ENCODE measurements at regions not wholly inside any gene's neighbourhood (a gene's known extent, or its start where the extent isn't known, plus 50 kb on each side); places are given as distances from the start of the nearest gene placed in this dataset.

GRCh38 chr19:31963746-31964145 is 381.7 kb upstream of the ZNF507 start:
- Histone ChIP-seq H3K27ac (no peak overlapping the region), H3K36me3 (no peaks in the 10 kb centered on the region), H3K4me3 (no peak overlapping the region), H3K27me3 (ENCODE audit: low read depth) (no peaks in the 10 kb centered on the region), H3K9me3 (no peaks in the 10 kb centered on the region), H3K4me1 (peaks cover 34% of the 10 kb centered on the region)
- no peak for ATAC-seq
- no peak for TF ChIP-seq CTCF (IDR thresholded peaks at IDR 0.05)
- DNase-seq, result no peak
- intact Hi-C loops (cut with DNase I), result no loop called here

- no peak for TF ChIP-seq CTCF (IDR thresholded peaks at IDR 0.05)
- Histone ChIP-seq H3K36me3 (no peaks in the 10 kb centered on the region), H3K4me1 (peaks cover 11% of the 10 kb centered on the region), H3K9me3 (no peaks in the 10 kb centered on the region), H3K27me3 (ENCODE audit: low read depth) (no peaks in the 10 kb centered on the region), H3K27ac (no peak overlapping the region), H3K4me3 (no peak overlapping the region)
- intact Hi-C loops (cut with DNase I), result no loop called here
- ATAC-seq (no peak), DNase-seq (no peak)
These were observed 376.4 kb upstream of the ZNF507 start for GRCh38 chr19:31969016-31969415.

GRCh38 chr19:31970027-31970461 is 375.4 kb upstream of the ZNF507 start:
- no peak for TF ChIP-seq CTCF (IDR thresholded peaks at IDR 0.05)
- no peak overlapping the region for H3K4me3 ChIP-seq
- no peaks in the 10 kb centered on the region for H3K36me3 ChIP-seq
- intact Hi-C loops (cut with DNase I), result no loop called here
- peaks cover 11% of the 10 kb centered on the region for H3K4me1 ChIP-seq
- DNase-seq, result no peak
- H3K27ac ChIP-seq, result no peak overlapping the region
- no peaks in the 10 kb centered on the region for H3K9me3 ChIP-seq
- no peaks in the 10 kb centered on the region for H3K27me3 ChIP-seq (ENCODE audit: low read depth)
- ATAC-seq, result no peak

- H3K27me3 ChIP-seq (ENCODE audit: low read depth), result no peaks in the 10 kb centered on the region
- H3K4me3 ChIP-seq, result no peak overlapping the region
- no peak for ATAC-seq
- no peak for TF ChIP-seq CTCF (IDR thresholded peaks at IDR 0.05)
- intact Hi-C loops (cut with DNase I), result no loop called here
- DNase-seq, result no peak
- H3K4me1 ChIP-seq, result no peaks in the 10 kb centered on the region
- no peaks in the 10 kb centered on the region for H3K9me3 ChIP-seq
- H3K27ac ChIP-seq, result no peak overlapping the region
- H3K36me3 ChIP-seq, result no peaks in the 10 kb centered on the region
These were observed 371.1 kb upstream of the ZNF507 start for GRCh38 chr19:31974290-31974689.

- no peak for ATAC-seq
- Histone ChIP-seq H3K4me1 (no peaks in the 10 kb centered on the region), H3K36me3 (no peaks in the 10 kb centered on the region), H3K27ac (no peak overlapping the region), H3K4me3 (no peak overlapping the region), H3K27me3 (ENCODE audit: low read depth) (no peaks in the 10 kb centered on the region), H3K9me3 (no peaks in the 10 kb centered on the region)
- no peak for TF ChIP-seq CTCF (IDR thresholded peaks at IDR 0.05)
- DNase-seq, result no peak
- intact Hi-C loops (cut with DNase I), result no loop called here
These were observed 370.5 kb upstream of the ZNF507 start for GRCh38 chr19:31974941-31975340.

GRCh38 chr19:31975461-31975860 is 369.9 kb upstream of the ZNF507 start:
- H3K4me1 ChIP-seq, result no peaks in the 10 kb centered on the region
- no peak overlapping the region for H3K4me3 ChIP-seq
- no peaks in the 10 kb centered on the region for H3K36me3 ChIP-seq
- H3K27ac ChIP-seq, result no peak overlapping the region
- TF ChIP-seq CTCF (IDR thresholded peaks at IDR 0.05), result no peak
- ATAC-seq (no peak), DNase-seq (no peak)
- H3K27me3 ChIP-seq (ENCODE audit: low read depth), result no peaks in the 10 kb centered on the region
- no peaks in the 10 kb centered on the region for H3K9me3 ChIP-seq
- intact Hi-C loops (cut with DNase I), result no loop called here

Measured in lower lobe of right lung (tissue), 2 donors.